Panc1 (cell line): ENCODE measurements at regions not wholly inside any gene's neighbourhood (a gene's known extent, or its start where the extent isn't known, plus 50 kb on each side); places are given as distances from the start of the nearest gene placed in this dataset.

Experiments
- CTCF ChIP-seq: fragments of 450-650 bp; IDR thresholded peaks from 2 replicates; pipeline ENCODE4 v1.5.1; 2017; ENCODE audit warnings: mild to moderate bottlenecking
- POLR2AphosphoS5 ChIP-seq: IDR thresholded peaks from 2 replicates; pipeline ENCODE4 v1.6.1; 2012; ENCODE audit warnings: mild to moderate bottlenecking, low read depth, low read length, moderate library complexity
- REST ChIP-seq, 2 experiments: IDR thresholded peaks; 2 replicates each; pipeline ENCODE4 v1.6.1; 2011 to 2012; ENCODE audit warnings: low read depth in 2 of 2, control low read depth in 1 of 2, low read length in 1 of 2, mild to moderate bottlenecking in 1 of 2, moderate library complexity in 1 of 2; ENCODE audit not compliant: insufficient read depth in 1 of 2

GRCh38 chr18:72612894-72613533 is 68.9 kb upstream of the CBLN2 start:
- TF ChIP-seq CTCF = no peak
- TF ChIP-seq POLR2AphosphoS5 = no peak
- TF ChIP-seq REST (IDR thresholded peaks at IDR 0.05; ENCODE audit: insufficient read depth in 1 of 2, low read depth in 2 of 2, low read length in 1 of 2) = no peak
